A673 (cell line): ENCODE measurements at regions not wholly inside any gene's neighbourhood (a gene's known extent, or its start where the extent isn't known, plus 50 kb on each side); places are given as distances from the start of the nearest gene placed in this dataset.

ENCODE experiments used
- CTCF ChIP-seq: fragments of 300-800, 200-600 bp; sonication (generic); conservative IDR thresholded peaks from 2 replicates; pipeline ENCODE4 v1.5.1; 2017; ENCODE audit warnings: low read depth, mild to moderate bottlenecking, antibody characterized with exemption, low read length, moderate library complexity, mixed read lengths
- EZH2 ChIP-seq: fragments of 200-600 bp; sonication (generic); IDR thresholded peaks from 2 replicates; pipeline ENCODE4 v1.6.1; 2017; ENCODE audit warnings: borderline replicate concordance, low read depth, mild to moderate bottlenecking, mixed read lengths, antibody characterized with exemption, low read length; ENCODE audit not compliant: poor library complexity, severe bottlenecking

- no peak for TF ChIP-seq CTCF
- no peak for TF ChIP-seq EZH2
Observed at GRCh38 chr5:108654051-108654450, 93.6 kb upstream of the FER start.
